MCF 10A (cell line): ENCODE measurements at regions not wholly inside any gene's neighbourhood (a gene's known extent, or its start where the extent isn't known, plus 50 kb on each side); places are given as distances from the start of the nearest gene placed in this dataset.

Source experiments
- BruUV-seq: library from RNA; stranded (reverse); fragments of 400-500 nt; replicated peaks from 2 replicates; lab custom pipeline; 2021; lab: Mats Ljungman, UMichigan
- CTCF ChIA-PET: fragments of 300-600 bp; sonication (Branson Sonifier 250); formaldehyde crosslinking; extraction: SDS; loops from one replicate; lab custom pipeline; 2021; ENCODE audit warnings: antibody characterized with exemption, inconsistent platforms; lab: Yijun Ruan, JAX
- POLR2A ChIA-PET: fragments of 300-600, 350-650 bp; sonication (Branson Sonifier 250); formaldehyde crosslinking; extraction: SDS; loops from one replicate; lab custom pipeline; 2020; ENCODE audit warnings: antibody characterized with exemption, inconsistent platforms; lab: Yijun Ruan, JAX
- DNase-seq: peaks from one replicate; pipeline ENCODE4 v3.0.0-alpha.2; 2018; ENCODE audit not compliant: unreplicated experiment
- H3K27ac Mint-ChIP-seq: one replicate; pipeline ENCODE4 v1.8.0; 2022; ENCODE audit warnings: mild to moderate bottlenecking, low read depth, mixed read lengths; ENCODE audit not compliant: unreplicated experiment
- H3K27me3 Mint-ChIP-seq: one replicate; pipeline ENCODE4 v1.8.0; 2022; ENCODE audit warnings: mixed read lengths; ENCODE audit not compliant: insufficient read depth, unreplicated experiment
- H3K36me3 Mint-ChIP-seq: one replicate; pipeline ENCODE4 v1.8.0; 2022; ENCODE audit warnings: mild to moderate bottlenecking, moderate library complexity, mixed read lengths; ENCODE audit not compliant: insufficient read depth, unreplicated experiment
- H3K4me1 Mint-ChIP-seq: one replicate; pipeline ENCODE4 v1.8.0; 2022; ENCODE audit warnings: mixed read lengths; ENCODE audit not compliant: insufficient read depth, unreplicated experiment
- H3K4me3 Mint-ChIP-seq: one replicate; pipeline ENCODE4 v1.8.0; 2022; ENCODE audit warnings: mild to moderate bottlenecking, moderate library complexity, mixed read lengths; ENCODE audit not compliant: unreplicated experiment
- H3K9me3 Mint-ChIP-seq: one replicate; pipeline ENCODE4 v1.8.0; 2022; ENCODE audit warnings: mixed read lengths; ENCODE audit not compliant: unreplicated experiment
- CTCF ChIP-seq: fragments of 200-600 bp; IDR thresholded peaks from one replicate; pipeline ENCODE4 v1.8.0; 2022; ENCODE audit warnings: antibody characterized with exemption, mild to moderate bottlenecking; ENCODE audit not compliant: unreplicated experiment
- intact Hi-C: fragments of 100-400 bp; cut with micrococcal nuclease; formaldehyde crosslinking; loops from 2 replicates; pipeline ENCODE4 v1.14.1; 2022

- ChIA-PET POLR2A (no interaction called here), CTCF (no interaction called here)
- no peak for DNase-seq
- no peaks in the 10 kb centered on the region for H3K36me3 Mint-ChIP-seq
- intact Hi-C loops = no loop called here
- no peak overlapping the region for H3K4me3 Mint-ChIP-seq
- no peak for TF ChIP-seq CTCF
- no peaks in the 10 kb centered on the region for H3K4me1 Mint-ChIP-seq
- H3K27me3 Mint-ChIP-seq = no peaks in the 10 kb centered on the region
- no TSS peak for BruUV-seq
- H3K27ac Mint-ChIP-seq = no peak overlapping the region
- H3K9me3 Mint-ChIP-seq = no peaks in the 10 kb centered on the region
Observed at GRCh38 chr1:199815947-199816346, 211.6 kb upstream of the NR5A2 start.

- Mint-ChIP-seq H3K9me3 (no peaks in the 10 kb centered on the region), H3K27me3 (no peaks in the 10 kb centered on the region), H3K4me1 (no peaks in the 10 kb centered on the region), H3K4me3 (no peak overlapping the region), H3K36me3 (no peaks in the 10 kb centered on the region), H3K27ac (no peak overlapping the region)
- TF ChIP-seq CTCF = no peak
- no TSS peak for BruUV-seq
- DNase-seq = no peak
- CTCF ChIA-PET = interaction anchor here (0.6 kb wide), 1 partner anchor 666 kb away, joined by 3 read pairs; no protein-coding TSS in a partner anchor
- POLR2A ChIA-PET = interaction anchor here (0.6 to 1.2 kb wide), 3 partner anchors 13 to 348 kb away, joined by 3 to 6 read pairs (median 3); no protein-coding TSS in a partner anchor
- intact Hi-C loops = no loop called here
Observed at GRCh38 chr1:199817266-199817665, 210.2 kb upstream of the NR5A2 start.

GRCh38 chr1:199821029-199821779 lies 206.3 kb upstream of the NR5A2 start:
- CTCF ChIA-PET = no interaction called here
- POLR2A ChIA-PET = no interaction called here
- Mint-ChIP-seq H3K36me3 (peaks cover 4% of the 10 kb centered on the region), H3K27ac (no peak overlapping the region), H3K27me3 (no peaks in the 10 kb centered on the region), H3K4me1 (no peaks in the 10 kb centered on the region), H3K9me3 (peaks cover 8% of the 10 kb centered on the region), H3K4me3 (no peak overlapping the region)
- intact Hi-C loops = no loop called here
- TF ChIP-seq CTCF = no peak
- DNase-seq = no peak
- no TSS peak for BruUV-seq

GRCh38 chr1:199832451-199832850 lies 195.1 kb upstream of the NR5A2 start:
- Mint-ChIP-seq H3K4me1 (no peaks in the 10 kb centered on the region), H3K27ac (no peak overlapping the region), H3K4me3 (no peak overlapping the region), H3K9me3 (peaks cover 6% of the 10 kb centered on the region), H3K27me3 (no peaks in the 10 kb centered on the region), H3K36me3 (no peaks in the 10 kb centered on the region)
- ChIA-PET CTCF (interaction anchor here (0.6 to 1.2 kb wide), 2 partner anchors 13 to 26 kb away, joined by 3 read pairs; no protein-coding TSS in a partner anchor), POLR2A (interaction anchor here (1.0 to 1.6 kb wide), 3 partner anchors 10 to 19 kb away, joined by 3 to 8 read pairs (median 3); no protein-coding TSS in a partner anchor)
- BruUV-seq = no TSS peak
- no peak for TF ChIP-seq CTCF
- intact Hi-C loops = no loop called here
- DNase-seq = no peak
